K562 (cell line): ENCODE measurements at regions not wholly inside any gene's neighbourhood (a gene's known extent, or its start where the extent isn't known, plus 50 kb on each side); places are given as distances from the start of the nearest gene placed in this dataset.

Source experiments
- ATAC-seq: fragments of 200-7000 bp; cut with Tn5 transposase; 3 replicates; pipeline ENCODE4 v1.9.1; 2020; ENCODE audit warnings: moderate library complexity
- BruUV-seq: library from RNA; stranded (reverse); fragments of 400-500 nt; replicated peaks from 2 replicates; lab custom pipeline; 2021; lab: Mats Ljungman, UMichigan
- CTCF ChIA-PET: fragments of 300-600 bp; formaldehyde crosslinking; extraction: SDS; loops from one replicate; lab custom pipeline; 2021; ENCODE audit warnings: low intra/inter-chr PET ratio; lab: Yijun Ruan, JAX
- POLR2A ChIA-PET: fragments of 300-600, 350-650 bp; sonication (Branson Sonifier 250); formaldehyde crosslinking; extraction: SDS; loops from one replicate; lab custom pipeline; 2021; ENCODE audit warnings: antibody characterized with exemption, inconsistent platforms; lab: Yijun Ruan, JAX
- DNase-seq, 4 experiments: peaks; one replicate each; pipeline versions ENCODE4 v3.0.0 to v3.0.0-alpha.2; 2011 to 2018; ENCODE audit warnings: low spot score in 3 of 4, mixed read lengths in 3 of 4; ENCODE audit errors: extremely low read depth in 1 of 4
- FAIRE-seq: peaks from 2 replicates; lab custom pipeline; 2011; peaks lifted over from hg19 to GRCh38; lab: Jason Lieb, UNC
- H2AFZ ChIP-seq: 2 replicates; pipeline ENCODE4 v1.6.0; 2011; ENCODE audit warnings: low read depth, low read length, control low read depth, inconsistent platforms
- H3K27ac ChIP-seq: fragments of 200-600 bp; 3 replicates; pipeline ENCODE4 v1.8.0; 2011; ENCODE audit warnings: low read depth, mild to moderate bottlenecking, control low read depth, inconsistent platforms, low read length, moderate library complexity, mixed read lengths; ENCODE audit errors: extremely low read depth
- H3K27me3 ChIP-seq, 2 experiments: fragments of 300-600 bp in 1 of 2; 2 replicates in 1 of 2; 3 replicates in 1 of 2; pipeline versions ENCODE4 v1.6.0 to v1.8.0; 2011; ENCODE audit warnings: inconsistent platforms in 2 of 2, low read length in 2 of 2, mild to moderate bottlenecking in 1 of 2, mixed read lengths in 1 of 2, moderate library complexity in 1 of 2; ENCODE audit not compliant: control insufficient read depth in 2 of 2, insufficient read depth in 2 of 2
- H3K36me3 ChIP-seq: fragments of 300-600 bp; 3 replicates; pipeline ENCODE4 v1.8.0; 2011; ENCODE audit warnings: mild to moderate bottlenecking, low read length, inconsistent platforms; ENCODE audit not compliant: control insufficient read depth, insufficient read depth
- H3K4me1 ChIP-seq, 2 experiments: fragments of 200-600 bp in 1 of 2; replicated peaks in 1 of 2; 2 replicates in 1 of 2; 3 replicates in 1 of 2; pipeline versions ENCODE4 v1.5.1 to v1.8.0; 2011; ENCODE audit warnings: inconsistent platforms in 2 of 2, low read length in 2 of 2, mild to moderate bottlenecking in 1 of 2, mixed read lengths in 1 of 2, moderate library complexity in 1 of 2; ENCODE audit not compliant: control insufficient read depth in 2 of 2, insufficient read depth in 2 of 2
- H3K4me2 ChIP-seq: 2 replicates; pipeline ENCODE4 v1.6.1; 2011; ENCODE audit warnings: low read length, control low read depth, inconsistent platforms, mixed read lengths; ENCODE audit not compliant: insufficient read depth
- H3K4me3 ChIP-seq: fragments of 200-600 bp; sonication (generic), shearing (Covaris generic); 2 replicates; pipeline ENCODE4 v1.5.1; 2016; ENCODE audit warnings: control low read depth, inconsistent platforms
- H3K79me2 ChIP-seq: fragments of 200-600 bp; 3 replicates; pipeline ENCODE4 v1.8.0; 2011; ENCODE audit warnings: low read length, inconsistent platforms; ENCODE audit not compliant: control insufficient read depth, insufficient read depth
- H3K9ac ChIP-seq, 2 experiments: 2 replicates each; pipeline versions ENCODE4 v1.6.0 to v1.6.1; 2011; ENCODE audit warnings: low read depth in 2 of 2, low read length in 2 of 2, control low read depth in 1 of 2, inconsistent platforms in 1 of 2, mild to moderate bottlenecking in 1 of 2, mixed read lengths in 1 of 2; ENCODE audit not compliant: insufficient read depth in 1 of 2
- H3K9me1 ChIP-seq: one replicate; pipeline ENCODE4 v1.6.0; 2011; ENCODE audit warnings: inconsistent platforms, mild to moderate bottlenecking, low read length, moderate library complexity; ENCODE audit not compliant: control insufficient read depth, insufficient read depth
- H3K9me3 ChIP-seq: replicated peaks from 2 replicates; pipeline ENCODE4 v1.5.1; 2011; ENCODE audit warnings: low read depth, low read length, inconsistent platforms; ENCODE audit not compliant: control insufficient read depth, insufficient read depth
- H4K20me1 ChIP-seq: replicated peaks from 2 replicates; pipeline ENCODE4 v1.6.1; 2011; ENCODE audit warnings: low read length, inconsistent platforms, mixed read lengths; ENCODE audit not compliant: control insufficient read depth, insufficient read depth
- ARNT ChIP-seq, 2 experiments: fragments of 450-650 bp; IDR thresholded peaks; 2 replicates each; pipeline ENCODE4 v1.6.1; 2016; ENCODE audit warnings: mild to moderate bottlenecking in 1 of 2
- ETS1 ChIP-seq: conservative IDR thresholded peaks from 2 replicates; pipeline ENCODE4 v1.6.1; 2011; ENCODE audit warnings: low read depth, mild to moderate bottlenecking, low read length; ENCODE audit not compliant: control insufficient read depth
- ETS2 ChIP-seq: IDR thresholded peaks from 2 replicates; pipeline ENCODE4 v1.6.1; 2016; ENCODE audit warnings: borderline replicate concordance, missing genetic modification characterization, mild to moderate bottlenecking, moderate library complexity, missing compliant biosample characterization; ENCODE audit not compliant: poor library complexity, severe bottlenecking
- FOXJ2 ChIP-seq: fragments of 200-800 bp; sonication (Bioruptor generic); IDR thresholded peaks from 2 replicates; pipeline ENCODE4 v1.6.1; 2016; ENCODE audit warnings: missing genetic modification characterization, missing compliant biosample characterization
- FOXK2 ChIP-seq, 2 experiments: fragments of 450-650 bp; IDR thresholded peaks in 1 of 2; conservative IDR thresholded peaks in 1 of 2; 2 replicates each; pipeline ENCODE4 v1.6.1; 2016; ENCODE audit warnings: low read depth in 2 of 2, mild to moderate bottlenecking in 1 of 2
- HMG20B ChIP-seq: fragments of 250-450 bp; sonication (Bioruptor Pico); IDR thresholded peaks from 2 replicates; pipeline ENCODE4 v1.5.0; 2021; ENCODE audit warnings: mild to moderate bottlenecking
- PTTG1 ChIP-seq: fragments of 450-650 bp; IDR thresholded peaks from 2 replicates; pipeline ENCODE4 v1.6.1; 2016; ENCODE audit warnings: low read depth, mild to moderate bottlenecking, missing genetic modification characterization, missing compliant biosample characterization
- XRCC4 ChIP-seq: IDR thresholded peaks from one replicate; pipeline ENCODE4 v1.6.1; 2011; ENCODE audit not compliant: insufficient read depth, insufficient read length; ENCODE audit errors: extremely low read depth
- ZBTB1 ChIP-seq: sonication (generic); formaldehyde crosslinking; IDR thresholded peaks from 2 replicates; pipeline ENCODE4 v1.8.1; 2023; ENCODE audit warnings: missing genetic modification reagents, low read depth, mild to moderate bottlenecking, borderline replicate concordance
- ZFX ChIP-seq: sonication (generic); formaldehyde crosslinking; IDR thresholded peaks from 2 replicates; pipeline ENCODE4 v1.8.0; 2022; ENCODE audit warnings: mild to moderate bottlenecking, missing genetic modification reagents, moderate library complexity
- ZNF165 ChIP-seq: fragments of 250-450 bp; sonication (Bioruptor Pico); IDR thresholded peaks from 2 replicates; pipeline ENCODE4 v1.4.0; 2020; ENCODE audit warnings: borderline replicate concordance
- ZNF449 ChIP-seq: fragments of 250-450 bp; sonication (Bioruptor Pico); IDR thresholded peaks from 2 replicates; pipeline ENCODE4 v1.8.0; 2022; ENCODE audit warnings: moderate library complexity, mild to moderate bottlenecking, inconsistent platforms
- in situ Hi-C: fragments of 300-500 bp; cut with MboI; formaldehyde crosslinking; loops from 4 replicates; pipeline ENCODE4 v1.15.0; 2018; ENCODE audit warnings: inconsistent platforms, mixed read lengths
- intact Hi-C: fragments of 100-400 bp; cut with micrococcal nuclease; formaldehyde crosslinking; loops from 2 replicates; pipeline ENCODE4 v1.14.2; 2022
- TF ChIP-seq, protein P1 (sequence below): sonication (generic); formaldehyde crosslinking; IDR thresholded peaks from 2 replicates; pipeline ENCODE4 v1.8.0; 2023; ENCODE audit warnings: missing genetic modification reagents, mild to moderate bottlenecking, borderline replicate concordance

- TF ChIP-seq, protein P1, sequence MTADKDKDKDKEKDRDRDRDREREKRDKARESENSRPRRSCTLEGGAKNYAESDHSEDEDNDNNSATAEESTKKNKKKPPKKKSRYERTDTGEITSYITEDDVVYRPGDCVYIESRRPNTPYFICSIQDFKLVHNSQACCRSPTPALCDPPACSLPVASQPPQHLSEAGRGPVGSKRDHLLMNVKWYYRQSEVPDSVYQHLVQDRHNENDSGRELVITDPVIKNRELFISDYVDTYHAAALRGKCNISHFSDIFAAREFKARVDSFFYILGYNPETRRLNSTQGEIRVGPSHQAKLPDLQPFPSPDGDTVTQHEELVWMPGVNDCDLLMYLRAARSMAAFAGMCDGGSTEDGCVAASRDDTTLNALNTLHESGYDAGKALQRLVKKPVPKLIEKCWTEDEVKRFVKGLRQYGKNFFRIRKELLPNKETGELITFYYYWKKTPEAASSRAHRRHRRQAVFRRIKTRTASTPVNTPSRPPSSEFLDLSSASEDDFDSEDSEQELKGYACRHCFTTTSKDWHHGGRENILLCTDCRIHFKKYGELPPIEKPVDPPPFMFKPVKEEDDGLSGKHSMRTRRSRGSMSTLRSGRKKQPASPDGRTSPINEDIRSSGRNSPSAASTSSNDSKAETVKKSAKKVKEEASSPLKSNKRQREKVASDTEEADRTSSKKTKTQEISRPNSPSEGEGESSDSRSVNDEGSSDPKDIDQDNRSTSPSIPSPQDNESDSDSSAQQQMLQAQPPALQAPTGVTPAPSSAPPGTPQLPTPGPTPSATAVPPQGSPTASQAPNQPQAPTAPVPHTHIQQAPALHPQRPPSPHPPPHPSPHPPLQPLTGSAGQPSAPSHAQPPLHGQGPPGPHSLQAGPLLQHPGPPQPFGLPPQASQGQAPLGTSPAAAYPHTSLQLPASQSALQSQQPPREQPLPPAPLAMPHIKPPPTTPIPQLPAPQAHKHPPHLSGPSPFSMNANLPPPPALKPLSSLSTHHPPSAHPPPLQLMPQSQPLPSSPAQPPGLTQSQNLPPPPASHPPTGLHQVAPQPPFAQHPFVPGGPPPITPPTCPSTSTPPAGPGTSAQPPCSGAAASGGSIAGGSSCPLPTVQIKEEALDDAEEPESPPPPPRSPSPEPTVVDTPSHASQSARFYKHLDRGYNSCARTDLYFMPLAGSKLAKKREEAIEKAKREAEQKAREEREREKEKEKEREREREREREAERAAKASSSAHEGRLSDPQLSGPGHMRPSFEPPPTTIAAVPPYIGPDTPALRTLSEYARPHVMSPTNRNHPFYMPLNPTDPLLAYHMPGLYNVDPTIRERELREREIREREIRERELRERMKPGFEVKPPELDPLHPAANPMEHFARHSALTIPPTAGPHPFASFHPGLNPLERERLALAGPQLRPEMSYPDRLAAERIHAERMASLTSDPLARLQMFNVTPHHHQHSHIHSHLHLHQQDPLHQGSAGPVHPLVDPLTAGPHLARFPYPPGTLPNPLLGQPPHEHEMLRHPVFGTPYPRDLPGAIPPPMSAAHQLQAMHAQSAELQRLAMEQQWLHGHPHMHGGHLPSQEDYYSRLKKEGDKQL (CRISPR knock-in tag): no peak
- TF ChIP-seq HMG20B (CRISPR knock-in tag): no peak
- TF ChIP-seq ETS2 (tag): no peak
- no peak for TF ChIP-seq ARNT (IDR thresholded peaks at IDR 0.05)
Measured at GRCh38 chr14:51473808-51474565, 177.7 kb upstream of the FRMD6 start (continued).

GRCh38 chr14:51474854-51475253 is 176.9 kb upstream of the FRMD6 start:
- no peaks in the 10 kb centered on the region for H3K27me3 ChIP-seq
- H2AFZ ChIP-seq: no peak overlapping the region
- no TSS peak for BruUV-seq
- no peaks in the 10 kb centered on the region for H3K9me1 ChIP-seq
- H3K9ac ChIP-seq: no peak overlapping the region
- no peaks in the 10 kb centered on the region for H3K79me2 ChIP-seq
- no peaks in the 10 kb centered on the region for H3K4me1 ChIP-seq
- no peaks in the 10 kb centered on the region for H4K20me1 ChIP-seq
- in situ Hi-C loops: no loop called here
- no peak overlapping the region for H3K4me2 ChIP-seq
- no peaks in the 10 kb centered on the region for H3K9me3 ChIP-seq
- intact Hi-C loops: no loop called here
- FAIRE-seq (no peak), DNase-seq (no peak), ATAC-seq (no peak)
- CTCF ChIA-PET: no interaction called here
- POLR2A ChIA-PET: no interaction called here
- H3K4me3 ChIP-seq: no peak overlapping the region
- H3K36me3 ChIP-seq: no peaks in the 10 kb centered on the region
- H3K27ac ChIP-seq: no peak overlapping the region
- no peak for TF ChIP-seq ZBTB1
- no peak for TF ChIP-seq ZNF165 (CRISPR knock-in tag)
- no peak for TF ChIP-seq ETS1
- no peak for TF ChIP-seq ZNF449
- TF ChIP-seq PTTG1 (tag): no peak
- no peak for TF ChIP-seq XRCC4
- TF ChIP-seq FOXJ2 (tag): no peak
- TF ChIP-seq FOXK2 (conservative IDR thresholded peaks at IDR 0.05 in 1 of 2, IDR thresholded peaks at IDR 0.05 in 1 of 2; ENCODE audit: low read depth in 2 of 2): no peak
- TF ChIP-seq ZFX (CRISPR knock-in tag): no peak
